Activated naive CD4-positive, alpha-beta T cell treated with anti-CD3 and anti-CD28 coated beads for 36 hours (primary cell): ENCODE measurements at regions not wholly inside any gene's neighbourhood (a gene's known extent, or its start where the extent isn't known, plus 50 kb on each side); places are given as distances from the start of the nearest gene placed in this dataset.

Source experiments
- CTCF ChIA-PET: fragments of 350-600 bp; sonication (Branson Sonifier 250); formaldehyde crosslinking; loops from one replicate; lab custom pipeline; 2021; ENCODE audit warnings: antibody characterized with exemption; lab: Charles Lee
- DNase-seq: peaks from one replicate; pipeline ENCODE4 v3.0.0-alpha.2; 2020
- H3K27ac Mint-ChIP-seq: one replicate; pipeline ENCODE4 v1.8.0; 2021; ENCODE audit warnings: mild to moderate bottlenecking, mixed read lengths
- H3K27me3 Mint-ChIP-seq: one replicate; pipeline ENCODE4 v1.8.0; 2021; ENCODE audit warnings: low read depth, mixed read lengths
- H3K36me3 Mint-ChIP-seq: one replicate; pipeline ENCODE4 v1.8.0; 2021; ENCODE audit warnings: low read depth, mixed read lengths
- H3K4me1 Mint-ChIP-seq: one replicate; pipeline ENCODE4 v1.8.0; 2021; ENCODE audit warnings: low read depth, mixed read lengths
- H3K4me3 Mint-ChIP-seq: one replicate; pipeline ENCODE4 v1.8.0; 2021; ENCODE audit warnings: mild to moderate bottlenecking, moderate library complexity, mixed read lengths
- H3K9me3 Mint-ChIP-seq: one replicate; pipeline ENCODE4 v1.8.0; 2021; ENCODE audit warnings: mixed read lengths
- intact Hi-C: fragments of 100-400 bp; cut with micrococcal nuclease; formaldehyde crosslinking; loops from one replicate; pipeline ENCODE4 v1.15.1; 2023

DNA sequence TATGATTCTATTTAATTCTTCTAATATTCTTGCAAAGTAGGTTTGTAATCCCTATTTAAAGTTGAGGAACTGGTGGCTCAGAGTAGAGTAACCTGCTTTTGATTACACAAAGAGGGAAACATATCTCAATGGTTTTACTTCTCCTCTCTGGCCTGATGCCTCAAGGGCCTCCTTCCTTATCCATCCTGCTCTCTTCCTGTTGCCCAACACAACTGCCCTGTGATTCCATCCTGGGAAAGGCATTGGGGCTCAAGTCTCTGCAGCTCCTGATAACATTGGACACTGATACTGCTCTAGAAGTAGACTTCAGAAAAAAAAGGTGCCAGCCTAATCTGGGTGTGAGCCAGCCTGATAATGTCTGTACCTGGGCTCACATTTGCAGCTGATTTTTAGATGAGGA is 75.8 kb downstream of the RDH14 start:
- H3K4me1 Mint-ChIP-seq = no peaks in the 10 kb centered on the region
- intact Hi-C loops = no loop called here
- no peaks in the 10 kb centered on the region for H3K36me3 Mint-ChIP-seq
- no peaks in the 10 kb centered on the region for H3K9me3 Mint-ChIP-seq
- no peak for DNase-seq
- CTCF ChIA-PET = no interaction called here
- no peak overlapping the region for H3K27ac Mint-ChIP-seq
- no peak overlapping the region for H3K4me3 Mint-ChIP-seq
- no peaks in the 10 kb centered on the region for H3K27me3 Mint-ChIP-seq

DNA sequence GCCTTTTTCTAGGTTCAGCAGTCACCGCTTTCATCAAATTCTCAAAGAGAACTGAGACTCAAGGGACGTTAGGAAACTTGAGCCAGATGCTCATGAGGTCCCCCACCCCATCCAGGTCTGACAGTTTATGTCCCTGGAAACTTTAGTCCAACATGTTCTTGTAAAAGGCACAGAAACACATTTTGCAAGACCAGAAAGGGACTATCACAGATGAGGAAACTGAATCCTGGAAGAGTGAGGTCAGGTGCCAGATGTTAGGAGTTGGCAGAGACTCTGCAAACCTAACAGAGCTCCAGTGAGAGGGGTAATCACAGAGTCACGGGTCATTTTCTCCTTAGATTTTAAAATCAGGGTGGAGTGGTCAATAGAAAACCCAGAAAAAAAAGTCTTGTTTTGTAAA is 76.6 kb downstream of the RDH14 start:
- H3K4me1 Mint-ChIP-seq = no peaks in the 10 kb centered on the region
- CTCF ChIA-PET = no interaction called here
- no peak overlapping the region for H3K27ac Mint-ChIP-seq
- H3K27me3 Mint-ChIP-seq = no peaks in the 10 kb centered on the region
- intact Hi-C loops = no loop called here
- no peaks in the 10 kb centered on the region for H3K9me3 Mint-ChIP-seq
- no peak for DNase-seq
- no peak overlapping the region for H3K4me3 Mint-ChIP-seq
- H3K36me3 Mint-ChIP-seq = no peaks in the 10 kb centered on the region

DNA sequence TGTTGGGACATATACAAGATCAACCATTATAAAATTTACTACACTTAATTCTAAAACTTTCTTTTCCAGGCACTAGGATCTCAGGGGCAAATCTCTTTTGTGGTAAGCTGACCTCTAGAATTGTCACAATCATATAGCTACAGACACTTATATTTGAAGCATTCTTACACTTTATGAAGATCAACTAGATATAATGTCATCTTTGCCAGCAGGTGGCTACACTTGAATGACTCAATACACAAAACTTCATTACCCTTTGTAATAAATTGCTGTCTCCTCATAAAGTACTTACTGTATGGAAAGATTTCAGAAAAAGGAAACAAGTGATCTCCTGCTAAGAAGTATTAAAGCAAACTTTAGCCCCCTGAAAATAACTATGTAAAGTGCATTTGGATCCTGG is 77.8 kb downstream of the RDH14 start:
- Mint-ChIP-seq H3K4me3 (no peak overlapping the region), H3K27me3 (peaks cover 4% of the 10 kb centered on the region), H3K4me1 (no peaks in the 10 kb centered on the region), H3K27ac (no peak overlapping the region), H3K9me3 (no peaks in the 10 kb centered on the region), H3K36me3 (no peaks in the 10 kb centered on the region)
- CTCF ChIA-PET = no interaction called here
- intact Hi-C loops = no loop called here
- no peak for DNase-seq

DNA sequence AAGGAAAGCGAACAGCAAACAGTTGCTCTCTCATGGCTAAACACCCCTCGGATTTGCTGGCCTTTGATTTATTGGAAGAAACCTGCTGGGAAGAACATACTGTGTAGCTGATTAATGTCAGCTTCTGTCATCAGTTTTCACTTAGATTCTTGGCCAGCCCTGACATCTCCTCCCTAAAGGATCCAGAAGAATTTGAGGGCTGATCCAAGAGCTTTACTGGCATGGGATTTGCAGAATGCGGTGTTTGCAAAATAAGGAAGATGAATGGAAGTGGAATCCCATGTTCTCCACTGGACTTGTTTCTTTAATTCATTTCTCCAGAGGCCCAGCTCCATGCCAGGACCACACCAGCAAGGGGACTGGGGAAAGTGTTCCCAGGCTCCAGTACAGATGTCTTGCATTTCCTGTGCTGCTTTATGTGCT is 80.5 kb downstream of the RDH14 start:
- no peak overlapping the region for H3K4me3 Mint-ChIP-seq
- peaks cover 6% of the 10 kb centered on the region for H3K27me3 Mint-ChIP-seq
- no peak for DNase-seq
- CTCF ChIA-PET = no interaction called here
- intact Hi-C loops = no loop called here
- H3K4me1 Mint-ChIP-seq = no peaks in the 10 kb centered on the region
- H3K9me3 Mint-ChIP-seq = no peaks in the 10 kb centered on the region
- no peak overlapping the region for H3K27ac Mint-ChIP-seq
- H3K36me3 Mint-ChIP-seq = no peaks in the 10 kb centered on the region

DNA sequence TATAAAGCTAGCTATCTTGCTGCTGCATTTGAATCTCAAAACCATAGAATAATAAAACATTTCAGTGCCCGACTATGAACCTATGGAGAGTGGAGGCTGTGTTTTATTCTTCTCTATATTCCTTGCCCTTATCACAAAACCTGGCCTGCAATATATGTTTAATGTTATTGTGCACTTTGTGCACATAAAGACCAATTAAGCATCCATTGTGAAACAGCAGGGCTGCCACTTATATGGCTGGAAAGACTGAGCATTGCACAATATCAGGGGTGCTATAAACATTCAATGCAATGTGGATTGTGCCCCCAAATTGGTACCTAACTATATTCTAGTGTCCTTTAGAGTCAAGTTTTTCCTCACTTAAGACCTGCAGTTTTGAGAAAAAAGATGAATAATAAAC is 83.2 kb downstream of the RDH14 start:
- no peaks in the 10 kb centered on the region for H3K4me1 Mint-ChIP-seq
- H3K27ac Mint-ChIP-seq = no peak overlapping the region
- H3K9me3 Mint-ChIP-seq = no peaks in the 10 kb centered on the region
- H3K36me3 Mint-ChIP-seq = no peaks in the 10 kb centered on the region
- CTCF ChIA-PET = interaction anchor here (0.6 kb wide), 1 partner anchor 15 kb away, joined by 3 read pairs; no protein-coding TSS in a partner anchor
- DNase-seq = no peak
- intact Hi-C loops = no loop called here
- no peak overlapping the region for H3K4me3 Mint-ChIP-seq
- H3K27me3 Mint-ChIP-seq = peaks cover 15% of the 10 kb centered on the region

DNA sequence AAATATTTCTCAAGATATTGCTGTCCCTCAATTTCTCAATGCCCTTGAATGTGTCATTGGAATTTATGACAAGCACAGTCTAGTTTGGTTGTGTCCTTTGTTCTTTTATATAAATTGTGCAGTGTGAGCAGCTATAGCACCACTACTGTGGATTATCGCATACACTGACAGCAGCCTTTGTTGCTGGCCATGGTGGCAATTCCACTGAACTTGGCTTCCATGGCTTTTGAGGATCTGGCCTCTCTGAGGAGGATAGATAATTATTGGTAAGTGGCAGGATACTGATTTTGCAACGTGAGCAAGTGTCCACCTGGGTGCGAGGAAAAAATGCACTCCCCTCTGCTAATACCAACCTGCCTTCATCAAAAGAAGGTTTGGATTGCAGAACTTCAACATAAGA is 84.0 kb downstream of the RDH14 start:
- Mint-ChIP-seq H3K9me3 (no peaks in the 10 kb centered on the region), H3K27ac (no peak overlapping the region), H3K27me3 (peaks cover 15% of the 10 kb centered on the region), H3K4me3 (no peak overlapping the region), H3K36me3 (no peaks in the 10 kb centered on the region), H3K4me1 (no peaks in the 10 kb centered on the region)
- CTCF ChIA-PET = no interaction called here
- DNase-seq = no peak
- intact Hi-C loops = no loop called here

DNA sequence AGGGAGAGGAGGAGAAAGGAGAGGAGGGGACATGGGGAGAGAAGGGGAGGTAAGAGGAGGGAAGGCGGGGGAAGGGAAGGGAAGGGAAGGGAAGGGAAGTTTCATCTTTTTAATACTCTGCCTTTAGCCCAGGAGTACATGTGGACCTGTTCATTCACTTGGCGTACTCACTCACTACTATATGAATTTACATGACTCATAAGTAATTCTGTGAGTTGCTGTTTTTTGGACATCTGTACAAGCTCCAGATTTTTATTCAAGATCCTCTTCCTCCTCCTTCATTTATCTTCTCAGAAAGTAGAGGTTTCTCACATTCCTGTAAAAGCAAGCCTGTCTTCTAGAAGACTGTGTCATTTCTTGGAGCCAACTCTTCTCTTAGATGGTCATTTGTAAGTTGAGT is 84.6 kb downstream of the RDH14 start:
- no peaks in the 10 kb centered on the region for H3K9me3 Mint-ChIP-seq
- no peaks in the 10 kb centered on the region for H3K36me3 Mint-ChIP-seq
- no peak overlapping the region for H3K4me3 Mint-ChIP-seq
- peaks cover 18% of the 10 kb centered on the region for H3K27me3 Mint-ChIP-seq
- H3K27ac Mint-ChIP-seq = no peak overlapping the region
- CTCF ChIA-PET = no interaction called here
- no peak for DNase-seq
- intact Hi-C loops = no loop called here
- no peaks in the 10 kb centered on the region for H3K4me1 Mint-ChIP-seq

DNA sequence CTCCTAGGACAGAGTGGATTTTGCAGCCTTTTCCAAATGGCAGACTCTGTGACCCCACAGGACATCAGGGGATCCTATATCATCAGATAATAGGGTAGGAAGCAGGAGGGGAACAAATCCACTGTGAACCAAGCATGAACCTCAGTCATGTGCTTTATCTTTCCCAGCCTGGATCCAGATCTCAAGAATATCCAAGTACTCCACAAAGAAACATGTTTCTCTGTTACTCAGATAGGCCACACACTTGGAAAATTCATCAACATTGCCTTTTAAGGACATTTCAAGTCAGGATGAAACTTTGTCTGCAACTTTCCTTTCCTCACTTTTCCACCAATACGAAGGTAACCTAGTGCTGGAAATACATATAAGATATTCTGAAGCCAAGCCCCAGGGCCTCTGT is 85.8 kb downstream of the RDH14 start:
- Mint-ChIP-seq H3K36me3 (no peaks in the 10 kb centered on the region), H3K4me3 (no peak overlapping the region), H3K27ac (no peak overlapping the region), H3K27me3 (peaks cover 19% of the 10 kb centered on the region), H3K4me1 (no peaks in the 10 kb centered on the region), H3K9me3 (no peaks in the 10 kb centered on the region)
- intact Hi-C loops = no loop called here
- no peak for DNase-seq
- CTCF ChIA-PET = no interaction called here

DNA sequence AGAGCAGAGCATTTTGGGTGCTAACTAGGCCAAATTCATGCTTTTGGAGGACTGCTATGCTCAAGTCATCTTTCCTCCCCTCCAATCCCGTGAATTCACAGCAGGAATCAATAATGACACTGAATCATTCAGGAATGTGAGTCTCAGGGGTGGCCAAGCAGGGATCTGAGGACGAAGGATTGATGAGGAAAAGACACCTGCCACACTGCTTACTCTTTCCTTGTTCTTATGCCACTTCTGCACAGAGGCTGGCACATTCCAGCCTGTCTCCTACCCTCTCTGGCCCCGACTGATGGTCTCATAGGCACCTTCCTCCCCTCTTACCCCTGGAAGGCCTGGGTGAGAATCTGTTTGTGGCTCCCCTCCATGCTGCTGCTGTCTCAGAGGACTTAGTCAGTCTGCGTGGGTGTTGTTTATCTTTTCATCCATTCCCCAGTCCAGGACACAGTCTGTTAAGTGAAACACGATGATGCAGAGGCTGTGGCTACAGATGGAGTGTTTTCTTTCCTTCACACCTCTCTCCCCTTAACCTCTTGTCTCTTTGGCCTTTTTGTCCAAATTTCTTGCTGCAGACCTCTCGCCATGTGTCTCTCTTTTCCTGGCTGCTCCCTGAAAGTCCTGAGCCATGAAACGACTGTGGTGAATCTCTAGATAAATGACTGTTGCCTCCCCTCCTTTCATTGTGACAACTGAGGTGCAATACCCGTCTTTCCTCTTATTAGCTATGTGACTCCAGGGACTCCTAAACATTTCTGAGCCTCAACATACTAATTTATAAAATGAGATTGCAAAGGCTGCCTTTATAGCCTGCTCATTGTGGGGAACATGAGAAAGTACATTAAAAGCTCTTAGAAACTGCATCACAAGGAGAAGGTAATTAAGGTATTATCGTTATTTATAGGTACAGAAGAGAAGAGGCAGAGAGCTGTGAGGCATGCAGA is 86.9 kb downstream of the RDH14 start:
- Mint-ChIP-seq H3K27ac (no peak overlapping the region), H3K4me3 (no peak overlapping the region), H3K4me1 (no peaks in the 10 kb centered on the region), H3K36me3 (no peaks in the 10 kb centered on the region), H3K27me3 (peaks cover 17% of the 10 kb centered on the region), H3K9me3 (no peaks in the 10 kb centered on the region)
- no peak for DNase-seq
- intact Hi-C loops = no loop called here
- CTCF ChIA-PET = no interaction called here

DNA sequence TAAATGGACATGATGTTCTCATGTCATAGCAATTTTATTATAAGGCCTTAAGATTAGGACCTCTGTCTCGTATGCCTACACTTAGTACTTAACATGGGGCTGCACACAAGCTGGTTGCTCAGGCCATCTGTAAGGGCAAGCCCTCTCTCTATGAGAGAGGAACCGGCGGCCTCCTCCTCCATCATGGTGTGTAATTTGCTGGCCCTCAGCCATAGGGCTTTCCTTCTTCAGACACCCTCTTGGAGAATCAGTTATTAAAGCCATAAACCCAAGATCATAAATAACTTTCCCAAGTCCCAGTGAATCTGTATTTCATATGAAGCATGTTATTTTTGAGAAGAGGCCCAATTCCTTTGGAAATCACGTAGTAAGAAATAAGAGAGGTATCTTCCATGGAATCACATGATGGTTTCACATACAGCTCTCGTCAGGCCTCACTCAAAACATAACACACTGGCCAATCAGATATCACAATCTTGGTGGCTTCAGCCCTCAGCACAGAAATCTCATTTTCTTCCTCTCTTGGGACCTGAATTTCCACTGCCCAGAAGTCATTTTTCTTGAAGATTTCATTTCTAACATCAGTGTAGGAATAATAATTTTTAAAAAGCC is 92.6 kb downstream of the RDH14 start:
- Mint-ChIP-seq H3K27ac (no peak overlapping the region), H3K27me3 (peaks cover 14% of the 10 kb centered on the region), H3K4me3 (no peak overlapping the region), H3K9me3 (no peaks in the 10 kb centered on the region), H3K4me1 (no peaks in the 10 kb centered on the region), H3K36me3 (no peaks in the 10 kb centered on the region)
- CTCF ChIA-PET = no interaction called here
- DNase-seq = no peak
- intact Hi-C loops = no loop called here

DNA sequence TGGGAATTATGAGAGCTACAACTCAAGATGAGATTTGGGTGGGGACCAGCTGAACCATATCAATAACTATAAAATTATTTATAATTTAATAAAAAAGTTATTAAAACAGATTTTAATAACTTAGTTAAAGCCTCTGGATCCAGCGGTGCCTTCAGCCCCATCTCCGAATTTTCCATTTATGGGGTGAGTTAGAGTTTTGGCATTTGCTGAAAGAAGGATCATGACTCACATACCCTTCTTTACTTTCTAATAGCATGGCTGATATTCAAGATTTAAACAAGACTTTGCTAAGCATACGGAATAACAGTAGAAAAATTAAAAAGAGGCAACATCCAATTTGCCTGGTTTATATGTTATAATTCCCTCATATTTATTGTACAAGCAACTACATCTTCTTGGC is 94.5 kb downstream of the RDH14 start:
- no peak overlapping the region for H3K4me3 Mint-ChIP-seq
- H3K36me3 Mint-ChIP-seq = no peaks in the 10 kb centered on the region
- no peak overlapping the region for H3K27ac Mint-ChIP-seq
- intact Hi-C loops = no loop called here
- no peaks in the 10 kb centered on the region for H3K9me3 Mint-ChIP-seq
- no peak for DNase-seq
- peaks cover 22% of the 10 kb centered on the region for H3K27me3 Mint-ChIP-seq
- CTCF ChIA-PET = no interaction called here
- no peaks in the 10 kb centered on the region for H3K4me1 Mint-ChIP-seq

DNA sequence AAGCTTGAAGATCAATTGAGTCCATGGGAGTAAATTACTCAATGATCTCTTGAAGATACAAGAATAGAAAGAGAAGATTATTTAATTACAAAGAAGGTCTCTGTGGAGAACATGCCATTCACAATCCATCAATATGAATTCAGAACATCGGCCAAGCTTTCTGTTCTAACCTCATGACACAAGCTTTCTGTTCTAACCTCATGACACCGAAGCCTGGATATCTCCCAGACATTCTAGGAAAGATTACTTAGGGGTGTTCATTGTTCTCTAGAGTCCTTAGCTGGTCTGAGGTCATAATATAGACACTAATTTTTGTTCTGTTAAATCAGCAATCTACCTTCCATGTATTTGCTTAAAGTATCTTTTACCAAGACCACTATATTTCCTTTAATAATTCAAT is 95.5 kb downstream of the RDH14 start:
- Mint-ChIP-seq H3K4me3 (no peak overlapping the region), H3K9me3 (no peaks in the 10 kb centered on the region), H3K27ac (no peak overlapping the region), H3K4me1 (no peaks in the 10 kb centered on the region), H3K27me3 (peaks cover 27% of the 10 kb centered on the region), H3K36me3 (no peaks in the 10 kb centered on the region)
- CTCF ChIA-PET = interaction anchor here (1.0 kb wide), 1 partner anchor 77 kb away, joined by 3 read pairs; no protein-coding TSS in a partner anchor
- intact Hi-C loops = no loop called here
- DNase-seq = no peak

DNA sequence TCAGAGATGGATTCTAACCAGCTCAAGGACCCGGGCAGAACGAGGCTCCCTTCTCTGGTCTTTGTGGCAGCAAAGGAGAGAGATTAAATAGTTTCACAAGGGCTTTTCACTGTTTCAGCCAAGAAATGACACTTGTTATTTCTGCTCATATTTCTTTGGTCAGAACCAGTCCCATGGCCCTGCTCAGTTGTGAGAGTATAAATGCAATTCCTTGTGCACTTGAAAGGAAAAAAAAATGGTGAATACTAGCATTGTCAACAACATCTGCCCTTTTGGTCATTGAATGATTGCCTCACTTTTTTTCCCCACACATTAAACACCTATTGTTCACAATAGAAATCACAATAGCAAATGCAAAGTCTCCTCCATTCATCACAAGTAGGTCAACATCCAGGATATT is 104.4 kb downstream of the RDH14 start:
- no peak overlapping the region for H3K4me3 Mint-ChIP-seq
- peaks cover 18% of the 10 kb centered on the region for H3K27me3 Mint-ChIP-seq
- intact Hi-C loops = no loop called here
- H3K27ac Mint-ChIP-seq = no peak overlapping the region
- no peaks in the 10 kb centered on the region for H3K36me3 Mint-ChIP-seq
- peaks cover 7% of the 10 kb centered on the region for H3K9me3 Mint-ChIP-seq
- DNase-seq = no peak
- CTCF ChIA-PET = interaction anchor here (1.0 kb wide), 1 partner anchor 19 kb away, joined by 3 read pairs; no protein-coding TSS in a partner anchor
- no peaks in the 10 kb centered on the region for H3K4me1 Mint-ChIP-seq
